Transverse colon (tissue), 4 donors: ENCODE measurements at regions not wholly inside any gene's neighbourhood (a gene's known extent, or its start where the extent isn't known, plus 50 kb on each side); places are given as distances from the start of the nearest gene placed in this dataset.
A peak's percentile ranks its signal among the peaks of the same experiment; 100 is the strongest.

ENCODE experiments used
- DNase-seq: peaks from one replicate; pipeline ENCODE4 v3.0.0-alpha.2; 2019
- H3K27ac ChIP-seq, 4 donors: fragments of 200-600 bp; sonication (generic); 2 replicates each; pipeline ENCODE4 v1.5.1; 2016 to 2018; ENCODE audit warnings: inconsistent platforms in 4 of 4
- H3K27me3 ChIP-seq: fragments of 200-600 bp; sonication (generic); 2 replicates; pipeline ENCODE4 v1.5.1; 2017; ENCODE audit warnings: inconsistent platforms
- H3K36me3 ChIP-seq, 4 donors: fragments of 200-600 bp; sonication (generic); 2 replicates each; pipeline ENCODE4 v1.5.1; 2017 to 2019; ENCODE audit warnings: inconsistent platforms in 4 of 4
- H3K4me1 ChIP-seq, 4 donors: fragments of 200-600 bp; sonication (generic); 2 replicates each; pipeline ENCODE4 v1.5.1; 2017 to 2020; ENCODE audit warnings: inconsistent platforms in 4 of 4
- H3K4me3 ChIP-seq, 4 donors: fragments of 200-600 bp; sonication (generic); 1 replicate in 1 of 4; 2 replicates in 3 of 4; pipeline versions ENCODE4 v1.5.1 to v1.6.1; 2017 to 2019; ENCODE audit warnings: inconsistent platforms in 4 of 4
- H3K9me3 ChIP-seq, 2 donors: fragments of 200-600 bp; sonication (generic); 2 replicates each; pipeline ENCODE4 v1.5.1; 2017 to 2019; ENCODE audit warnings: inconsistent platforms in 2 of 2
- EP300 ChIP-seq: sonication (generic); formaldehyde crosslinking; IDR thresholded peaks from one replicate; pipeline ENCODE4 v1.6.1; 2017; ENCODE audit warnings: antibody characterized with exemption, low read depth
- POLR2A ChIP-seq: fragments of 450-650 bp; IDR thresholded peaks from one replicate; pipeline ENCODE4 v1.6.1; 2016; ENCODE audit warnings: antibody characterized with exemption, mild to moderate bottlenecking, moderate library complexity
- POLR2AphosphoS5 ChIP-seq, 3 donors: sonication (generic); formaldehyde crosslinking; IDR thresholded peaks; one replicate each; pipeline ENCODE4 v1.6.1; 2016; ENCODE audit warnings: antibody characterized with exemption in 3 of 3
- WGBS, 2 donors: methylation state at CpG; one replicate each; pipeline ENCODE4 v1.1.5; 2018; ENCODE audit warnings: low coverage in 1 of 2; 5-methylcytosine and 5-hydroxymethylcytosine counted together
- in situ Hi-C, 4 donors: fragments of 200-750 bp; cut with MboI; loops; one replicate each; pipeline versions ENCODE4 v1.15.0 to v1.15.1; 2017; ENCODE audit warnings: low sequenced_read_pairs in 3 of 4, low pct_ligation_motif_present in 1 of 4, low pct_unique_long_range_greater_than_20kb in 1 of 4
- intact Hi-C: fragments of 100-400 bp; cut with DNase I; formaldehyde crosslinking; loops from one replicate; pipeline ENCODE4 v1.15.1; 2023; ENCODE audit warnings: low total_unique reads
- TF ChIP-seq, protein P1 (sequence below), 5 experiments: fragments of 200-600 bp in 3 of 5; fragments of 450-650 bp in 2 of 5; sonication (generic) in 3 of 5; IDR thresholded peaks; 1 replicate in 2 of 5; 2 replicates in 3 of 5; pipeline ENCODE4 v1.5.1; 2016 to 2017; ENCODE audit warnings: antibody characterized with exemption in 5 of 5, inconsistent platforms in 3 of 5, mild to moderate bottlenecking in 2 of 5, moderate library complexity in 1 of 5

DNA sequence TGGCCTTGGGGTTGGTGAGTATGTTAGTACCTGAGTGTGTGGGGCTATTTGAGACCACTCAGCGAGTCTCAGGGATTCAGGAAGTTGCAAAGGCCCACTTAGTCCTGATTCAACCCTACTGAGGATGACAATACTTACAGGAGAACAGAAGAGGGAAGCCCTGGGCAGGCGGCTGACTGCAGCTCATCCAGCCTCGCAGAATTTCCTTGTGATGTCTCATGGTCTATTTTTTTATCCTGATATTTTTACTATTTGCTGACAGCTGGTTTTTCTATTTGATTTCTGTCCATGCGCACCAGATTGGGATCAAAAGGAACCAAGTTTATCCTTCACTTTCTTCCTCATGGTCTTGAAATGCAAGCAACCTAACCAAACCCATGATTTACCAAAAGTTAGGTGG, 201.8 kb upstream of the LNX1 start:
- no peaks in the 10 kb centered on the region for H3K27me3 ChIP-seq
- no peak for TF ChIP-seq POLR2AphosphoS5 (IDR thresholded peaks at IDR 0.05)
- no peak for TF ChIP-seq POLR2A
- TF ChIP-seq, protein P1, sequence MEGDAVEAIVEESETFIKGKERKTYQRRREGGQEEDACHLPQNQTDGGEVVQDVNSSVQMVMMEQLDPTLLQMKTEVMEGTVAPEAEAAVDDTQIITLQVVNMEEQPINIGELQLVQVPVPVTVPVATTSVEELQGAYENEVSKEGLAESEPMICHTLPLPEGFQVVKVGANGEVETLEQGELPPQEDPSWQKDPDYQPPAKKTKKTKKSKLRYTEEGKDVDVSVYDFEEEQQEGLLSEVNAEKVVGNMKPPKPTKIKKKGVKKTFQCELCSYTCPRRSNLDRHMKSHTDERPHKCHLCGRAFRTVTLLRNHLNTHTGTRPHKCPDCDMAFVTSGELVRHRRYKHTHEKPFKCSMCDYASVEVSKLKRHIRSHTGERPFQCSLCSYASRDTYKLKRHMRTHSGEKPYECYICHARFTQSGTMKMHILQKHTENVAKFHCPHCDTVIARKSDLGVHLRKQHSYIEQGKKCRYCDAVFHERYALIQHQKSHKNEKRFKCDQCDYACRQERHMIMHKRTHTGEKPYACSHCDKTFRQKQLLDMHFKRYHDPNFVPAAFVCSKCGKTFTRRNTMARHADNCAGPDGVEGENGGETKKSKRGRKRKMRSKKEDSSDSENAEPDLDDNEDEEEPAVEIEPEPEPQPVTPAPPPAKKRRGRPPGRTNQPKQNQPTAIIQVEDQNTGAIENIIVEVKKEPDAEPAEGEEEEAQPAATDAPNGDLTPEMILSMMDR (IDR thresholded peaks at IDR 0.05) = no peak
- no peak for TF ChIP-seq EP300
- H3K9me3 ChIP-seq = no peaks in the 10 kb centered on the region
- 86 to 93% methylated on average over 3 to 4 of the region's 4 CpGs for WGBS, 2 donors
- in situ Hi-C loops (no loop called here), intact Hi-C loops (no loop called here)
- no peak overlapping the region for H3K27ac ChIP-seq
- DNase-seq = no peak
- H3K36me3 ChIP-seq = no peaks in the 10 kb centered on the region
- H3K4me3 ChIP-seq = no peak overlapping the region
- H3K4me1 ChIP-seq = peaks cover 0 to 7% (median 0%) of the 10 kb centered on the region in 4 donors

DNA sequence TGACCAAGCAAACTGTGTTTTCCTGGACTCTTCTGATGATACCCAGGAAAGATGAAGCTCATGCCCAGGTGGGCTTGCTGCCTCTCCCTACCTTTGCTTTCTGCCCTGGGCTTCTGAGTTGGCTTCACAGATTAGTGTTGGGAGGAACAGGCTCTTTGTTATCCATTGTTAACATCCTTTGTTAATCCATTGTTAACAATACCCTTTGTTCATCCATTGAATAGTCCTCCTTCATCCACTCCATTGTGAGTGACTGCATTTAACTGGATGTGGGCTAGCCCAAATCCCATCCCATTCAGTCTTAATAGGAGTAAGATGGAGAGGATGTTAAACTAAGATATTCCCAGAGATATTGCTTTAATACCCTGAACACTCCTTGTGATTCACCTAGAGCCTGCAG, 199.0 kb upstream of the LNX1 start:
- DNase-seq = no peak
- no peaks in the 10 kb centered on the region for H3K36me3 ChIP-seq
- H3K27ac ChIP-seq = no peak overlapping the region
- TF ChIP-seq, protein P1 (IDR thresholded peaks at IDR 0.05) = no peak
- TF ChIP-seq POLR2AphosphoS5 (IDR thresholded peaks at IDR 0.05) = no peak
- TF ChIP-seq EP300 = no peak
- no peak for TF ChIP-seq POLR2A
- H3K4me3 ChIP-seq = no peak overlapping the region
- intact Hi-C loops = loop anchor here (1.0 kb wide), 1 partner anchor 33 kb away; no protein-coding TSS in a partner anchor
- H3K27me3 ChIP-seq = no peaks in the 10 kb centered on the region
- in situ Hi-C loops = no loop called here
- no peaks in the 10 kb centered on the region for H3K9me3 ChIP-seq
- peaks cover 0 to 11% (median 1%) of the 10 kb centered on the region in 4 donors for H3K4me1 ChIP-seq

DNA sequence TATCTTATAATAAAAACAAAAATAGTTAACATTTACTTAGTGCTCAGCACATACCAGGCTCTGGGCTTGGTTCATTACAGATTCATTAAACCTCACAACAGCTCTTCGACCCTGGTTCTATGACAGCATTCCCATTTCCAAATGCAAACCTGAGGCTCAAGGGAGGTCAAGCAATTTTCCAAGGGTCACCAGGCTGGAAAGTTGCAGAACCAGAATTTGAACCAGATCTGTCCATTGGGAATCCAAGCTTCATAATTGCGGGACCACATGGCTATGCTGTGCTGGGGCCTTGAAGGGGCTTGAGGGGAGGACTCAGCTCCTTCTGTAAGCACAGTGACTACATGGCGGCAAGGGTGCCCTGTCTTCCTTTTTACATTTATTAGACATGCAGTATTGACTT, 197.3 kb upstream of the LNX1 start:
- H3K9me3 ChIP-seq = no peaks in the 10 kb centered on the region
- no peak overlapping the region for H3K4me3 ChIP-seq
- DNase-seq = no peak
- in situ Hi-C loops = no loop called here
- intact Hi-C loops = no loop called here
- H3K36me3 ChIP-seq = no peaks in the 10 kb centered on the region
- TF ChIP-seq POLR2AphosphoS5 (IDR thresholded peaks at IDR 0.05) = no peak
- TF ChIP-seq POLR2A = no peak
- no peak for TF ChIP-seq EP300
- TF ChIP-seq, protein P1 (IDR thresholded peaks at IDR 0.05) = no peak
- no peaks in the 10 kb centered on the region for H3K27me3 ChIP-seq
- WGBS, 2 donors = 80 to 100% methylated on average over 1 to 3 of the region's 3 CpGs
- H3K27ac ChIP-seq = no peak overlapping the region
- H3K4me1 ChIP-seq = peaks cover 0 to 4% (median 1%) of the 10 kb centered on the region in 4 donors

DNA sequence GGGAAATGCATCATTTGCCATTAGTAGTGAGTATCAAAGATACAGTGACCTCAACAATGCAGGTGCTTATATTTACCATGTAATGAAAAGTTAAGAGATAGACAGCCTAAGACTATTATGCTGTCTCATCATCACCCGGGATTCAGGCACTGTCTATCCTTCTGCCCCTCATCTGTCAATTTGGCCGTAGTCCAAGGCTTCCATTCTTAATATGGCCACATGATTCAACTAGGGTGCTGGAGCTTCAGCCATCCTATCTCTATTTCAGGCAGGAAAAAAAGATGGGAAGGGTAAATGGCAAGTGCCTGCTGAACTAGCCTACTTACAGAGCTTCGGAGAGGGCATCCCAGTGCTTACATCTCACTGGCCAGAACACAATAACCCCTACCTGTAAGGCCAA, 196.7 kb upstream of the LNX1 start:
- in situ Hi-C loops = no loop called here
- peak overlapping the region in 3 of 4 donors; percentile 42 to 48 (median 47) for H3K27ac ChIP-seq
- intact Hi-C loops = no loop called here
- 79 to 82% methylated on average over 3 of the region's 3 CpGs for WGBS, 2 donors
- H3K9me3 ChIP-seq = no peaks in the 10 kb centered on the region
- no peaks in the 10 kb centered on the region for H3K27me3 ChIP-seq
- H3K36me3 ChIP-seq = no peaks in the 10 kb centered on the region
- H3K4me3 ChIP-seq = no peak overlapping the region
- no peak for DNase-seq
- TF ChIP-seq POLR2AphosphoS5 (IDR thresholded peaks at IDR 0.05) = no peak
- TF ChIP-seq, protein P1 (IDR thresholded peaks at IDR 0.05) = no peak
- TF ChIP-seq POLR2A = no peak
- peaks cover 0 to 4% (median 1%) of the 10 kb centered on the region in 4 donors for H3K4me1 ChIP-seq
